ENCODE measurements at regions not wholly inside any gene's neighbourhood (a gene's known extent, or its start where the extent isn't known, plus 50 kb on each side); places are given as distances from the start of the nearest gene placed in this dataset.

GRCh38 chr6:156087487-156087886 lies 631.8 kb upstream of the NOX3 start:
- no peak overlapping the region for H3K4me3 ChIP-seq (ENCODE audit: low read length)
- H3K9me2 ChIP-seq (ENCODE audit: insufficient read depth, low read length), result no peaks in the 10 kb centered on the region
- no peaks in the 10 kb centered on the region for H3K27me3 ChIP-seq (ENCODE audit: insufficient read depth, low read depth, low read length)
- H4K20me1 ChIP-seq (ENCODE audit: insufficient read depth), result no peaks in the 10 kb centered on the region
- TF ChIP-seq EP300 (conservative IDR thresholded peaks at IDR 0.05; ENCODE audit: poor library complexity, severe bottlenecking) (no peak), CTCF (IDR thresholded peaks at IDR 0.05; ENCODE audit: poor library complexity, severe bottlenecking) (no peak), RAD21 (conservative IDR thresholded peaks at IDR 0.05) (no peak), POLR2AphosphoS5 (IDR thresholded peaks at IDR 0.05) (no peak), MXI1 (conservative IDR thresholded peaks at IDR 0.05; ENCODE audit: poor library complexity, severe bottlenecking) (no peak), EZH2 (IDR thresholded peaks at IDR 0.05; ENCODE audit: borderline replicate concordance, insufficient read depth, low read length, poor library complexity, severe bottlenecking) (no peak), TAF1 (IDR thresholded peaks at IDR 0.05; ENCODE audit: low read depth) (no peak), SMC3 (conservative IDR thresholded peaks at IDR 0.05; ENCODE audit: poor library complexity) (no peak)
- peaks cover 7% of the 10 kb centered on the region for H3K9me3 ChIP-seq (ENCODE audit: low read length)
- H3K27ac ChIP-seq (ENCODE audit: low read length), result no peak overlapping the region
- no peaks in the 10 kb centered on the region for H3K36me3 ChIP-seq (ENCODE audit: insufficient read depth, low read length)
- H3F3A ChIP-seq (ENCODE audit: insufficient read depth, low read length, poor library complexity, severe bottlenecking), result no peaks in the 10 kb centered on the region
- H3K4me2 ChIP-seq (ENCODE audit: low read length), result no peak overlapping the region
- no peak overlapping the region for H3K9ac ChIP-seq (ENCODE audit: low read length)
- no peak overlapping the region for H2AFZ ChIP-seq (ENCODE audit: low read depth, low read length)
- no peaks in the 10 kb centered on the region for H3K79me2 ChIP-seq (replicated peaks; ENCODE audit: insufficient read depth, low read length)

GRCh38 chr6:156082012-156082411 lies 626.4 kb upstream of the NOX3 start:
- H3K36me3 ChIP-seq (ENCODE audit: insufficient read depth, low read length), result no peaks in the 10 kb centered on the region
- H3F3A ChIP-seq (ENCODE audit: insufficient read depth, low read length, poor library complexity, severe bottlenecking), result no peaks in the 10 kb centered on the region
- H3K27ac ChIP-seq (ENCODE audit: low read length), result no peak overlapping the region
- no peaks in the 10 kb centered on the region for H3K27me3 ChIP-seq (ENCODE audit: insufficient read depth, low read depth, low read length)
- no peak overlapping the region for H2AFZ ChIP-seq (ENCODE audit: low read depth, low read length)
- no peak overlapping the region for H3K4me2 ChIP-seq (ENCODE audit: low read length)
- H3K9ac ChIP-seq (ENCODE audit: low read length), result no peak overlapping the region
- H3K79me2 ChIP-seq (replicated peaks; ENCODE audit: insufficient read depth, low read length), result no peaks in the 10 kb centered on the region
- H4K20me1 ChIP-seq (ENCODE audit: insufficient read depth), result no peaks in the 10 kb centered on the region
- no peaks in the 10 kb centered on the region for H3K9me3 ChIP-seq (ENCODE audit: low read length)
- no peaks in the 10 kb centered on the region for H3K9me2 ChIP-seq (ENCODE audit: insufficient read depth, low read length)
- no peak for TF ChIP-seq REST (IDR thresholded peaks at IDR 0.05; ENCODE audit: borderline replicate concordance)
- no peak for TF ChIP-seq RAD21 (conservative IDR thresholded peaks at IDR 0.05)
- no peak for TF ChIP-seq CTCF (IDR thresholded peaks at IDR 0.05; ENCODE audit: poor library complexity, severe bottlenecking)
- TF ChIP-seq SMC3 (conservative IDR thresholded peaks at IDR 0.05; ENCODE audit: poor library complexity), result no peak
- no peak for TF ChIP-seq TAF1 (IDR thresholded peaks at IDR 0.05; ENCODE audit: low read depth)
- TF ChIP-seq EZH2 (IDR thresholded peaks at IDR 0.05; ENCODE audit: borderline replicate concordance, insufficient read depth, low read length, poor library complexity, severe bottlenecking), result no peak
- no peak for TF ChIP-seq POLR2AphosphoS5 (IDR thresholded peaks at IDR 0.05)
- no peak for TF ChIP-seq EP300 (conservative IDR thresholded peaks at IDR 0.05; ENCODE audit: poor library complexity, severe bottlenecking)
- no peak for TF ChIP-seq MXI1 (conservative IDR thresholded peaks at IDR 0.05; ENCODE audit: poor library complexity, severe bottlenecking)
- no peak overlapping the region for H3K4me3 ChIP-seq (ENCODE audit: low read length)

All from neural cell (in vitro differentiated cells).